ENCODE measurements at regions not wholly inside any gene's neighbourhood (a gene's known extent, or its start where the extent isn't known, plus 50 kb on each side); places are given as distances from the start of the nearest gene placed in this dataset.
A peak's percentile ranks its signal among the peaks of the same experiment; 100 is the strongest.

- peaks cover 2% of the 10 kb centered on the region for H3K27me3 Mint-ChIP-seq
- no peak overlapping the region for H3K27ac Mint-ChIP-seq
- no peaks in the 10 kb centered on the region for H3K4me1 Mint-ChIP-seq
- H3K36me3 Mint-ChIP-seq = no peaks in the 10 kb centered on the region
- no peaks in the 10 kb centered on the region for H3K9me3 Mint-ChIP-seq
- no peak overlapping the region for H3K4me3 Mint-ChIP-seq
These were observed 282.3 kb downstream of the XXYLT1 start for GRCh38 chr3:194988495-194989165.

DNA sequence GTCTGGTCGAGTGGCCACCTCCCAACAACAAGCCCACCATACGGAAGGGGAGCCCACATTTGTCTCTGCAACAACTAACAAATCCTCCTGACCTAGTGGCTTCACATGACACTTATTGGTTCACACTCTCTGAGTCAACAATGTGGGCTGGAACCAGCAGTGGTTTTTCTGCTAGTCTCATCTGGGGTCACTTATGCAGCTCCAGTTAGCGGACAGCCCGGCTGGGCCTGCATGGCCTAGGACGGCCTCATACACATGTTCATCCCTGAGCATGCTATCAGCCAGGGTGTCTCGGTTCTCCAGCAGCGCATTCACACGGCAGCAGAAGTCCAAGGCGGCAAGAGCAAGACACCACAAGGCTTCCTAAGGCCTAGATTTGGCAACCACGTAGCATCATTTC lies 281.7 kb downstream of the XXYLT1 start:
- Mint-ChIP-seq H3K27me3 (peaks cover 2% of the 10 kb centered on the region), H3K36me3 (no peaks in the 10 kb centered on the region), H3K9me3 (no peaks in the 10 kb centered on the region), H3K4me3 (no peak overlapping the region), H3K27ac (no peak overlapping the region), H3K4me1 (no peaks in the 10 kb centered on the region)

DNA sequence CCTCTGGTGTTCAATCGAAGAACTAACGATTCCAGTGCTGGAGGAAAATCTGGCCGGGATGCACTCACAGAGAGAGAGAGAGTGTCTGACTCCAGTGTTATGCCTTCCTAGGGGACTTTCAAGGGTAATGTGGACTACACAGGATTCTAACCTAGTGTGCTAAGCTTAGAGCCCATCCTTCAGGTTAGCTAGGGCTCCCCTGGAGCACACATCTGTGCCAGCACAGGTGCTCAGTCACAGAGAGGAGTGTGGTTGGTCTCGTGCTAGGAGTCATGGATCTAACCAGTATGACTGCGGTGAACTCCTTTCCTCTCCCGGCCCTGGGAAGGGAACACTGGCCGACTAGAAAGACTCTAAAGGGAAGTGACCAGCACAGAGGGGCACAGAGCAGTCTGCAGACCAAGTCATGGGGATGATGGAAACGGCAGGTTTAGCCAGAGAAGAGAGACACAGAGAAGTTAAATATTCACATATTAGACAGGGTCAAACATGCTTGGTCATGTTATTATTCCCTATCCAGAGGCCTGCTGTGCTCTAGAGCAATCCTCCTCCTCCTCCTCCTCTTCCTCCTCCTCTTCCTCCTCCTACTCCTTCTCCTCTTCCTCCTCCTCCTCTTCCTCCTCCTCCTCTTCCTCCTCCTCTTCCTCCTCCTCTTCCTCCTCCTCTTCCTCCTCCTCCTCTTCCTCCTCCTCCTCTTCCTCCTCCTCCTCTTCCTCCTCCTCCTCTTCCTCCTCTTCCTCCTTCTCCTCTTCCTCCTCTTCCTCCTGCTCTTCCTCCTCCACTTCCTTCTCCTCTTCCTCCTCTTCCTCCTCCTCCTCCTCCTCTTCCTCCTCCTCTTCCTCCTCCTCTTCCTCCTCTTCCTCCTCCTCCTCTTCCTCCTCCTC lies 280.3 kb downstream of the XXYLT1 start:
- no peak overlapping the region for H3K27ac Mint-ChIP-seq
- no peak overlapping the region for H3K4me3 Mint-ChIP-seq
- no peaks in the 10 kb centered on the region for H3K36me3 Mint-ChIP-seq
- no peaks in the 10 kb centered on the region for H3K9me3 Mint-ChIP-seq
- H3K4me1 Mint-ChIP-seq = no peaks in the 10 kb centered on the region
- H3K27me3 Mint-ChIP-seq = no peaks in the 10 kb centered on the region

DNA sequence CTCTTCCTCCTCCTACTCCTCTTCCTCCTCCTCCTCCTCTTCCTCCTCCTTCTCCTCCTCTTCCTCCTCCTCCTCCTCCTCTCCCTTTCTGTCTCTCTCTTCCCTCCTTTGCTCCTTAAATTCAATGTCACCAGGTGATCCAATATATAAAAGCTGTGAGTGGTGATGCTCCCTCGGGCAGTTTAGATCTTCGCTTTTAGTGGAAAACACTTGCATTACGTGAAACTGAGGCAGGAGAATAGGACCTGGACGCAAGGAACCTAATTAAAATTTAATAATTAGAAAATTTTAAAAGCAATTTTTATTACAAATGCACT lies 279.7 kb downstream of the XXYLT1 start:
- H3K4me1 Mint-ChIP-seq = no peaks in the 10 kb centered on the region
- H3K9me3 Mint-ChIP-seq = no peaks in the 10 kb centered on the region
- no peak overlapping the region for H3K4me3 Mint-ChIP-seq
- no peak overlapping the region for H3K27ac Mint-ChIP-seq
- H3K27me3 Mint-ChIP-seq = no peaks in the 10 kb centered on the region
- no peaks in the 10 kb centered on the region for H3K36me3 Mint-ChIP-seq

- Mint-ChIP-seq H3K4me1 (no peaks in the 10 kb centered on the region), H3K9me3 (no peaks in the 10 kb centered on the region), H3K4me3 (no peak overlapping the region), H3K27me3 (no peaks in the 10 kb centered on the region), H3K27ac (no peak overlapping the region), H3K36me3 (no peaks in the 10 kb centered on the region)
These were observed 277.1 kb downstream of the XXYLT1 start for GRCh38 chr3:194993896-194994295.

DNA sequence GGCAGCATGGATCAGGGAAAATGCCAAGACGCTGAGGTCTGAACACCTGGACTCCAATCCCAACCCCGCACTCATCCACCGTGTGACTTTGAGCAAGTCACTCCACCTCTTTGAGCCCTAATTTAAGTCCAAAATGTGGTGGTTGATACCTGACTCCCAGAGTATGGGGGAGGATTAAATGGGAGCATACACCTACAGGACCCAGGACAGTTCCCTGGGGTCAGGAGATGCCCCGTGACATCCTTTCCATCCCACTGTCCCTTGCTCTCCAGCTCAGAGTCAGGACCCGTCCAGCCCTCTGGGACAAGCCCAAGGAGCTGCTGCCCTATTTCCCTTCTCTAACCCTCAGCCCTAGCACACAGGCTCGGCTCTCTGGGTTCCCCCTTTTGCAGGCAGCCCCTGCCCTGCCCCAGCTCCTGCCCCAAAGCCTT lies 276.4 kb downstream of the XXYLT1 start:
- no peaks in the 10 kb centered on the region for H3K36me3 Mint-ChIP-seq
- no peaks in the 10 kb centered on the region for H3K4me1 Mint-ChIP-seq
- H3K27me3 Mint-ChIP-seq = no peaks in the 10 kb centered on the region

GRCh38 chr3:194995334-194995733 lies 275.6 kb downstream of the XXYLT1 start:
- Mint-ChIP-seq H3K4me3 (no peak overlapping the region), H3K36me3 (no peaks in the 10 kb centered on the region), H3K9me3 (no peaks in the 10 kb centered on the region), H3K4me1 (no peaks in the 10 kb centered on the region), H3K27ac (peak overlapping the region; percentile 17), H3K27me3 (no peaks in the 10 kb centered on the region)

More for the DNA sequence above, 276.4 kb downstream of the XXYLT1 start:
- H3K27ac Mint-ChIP-seq = no peak overlapping the region
- no peak overlapping the region for H3K4me3 Mint-ChIP-seq
- no peaks in the 10 kb centered on the region for H3K9me3 Mint-ChIP-seq

DNA sequence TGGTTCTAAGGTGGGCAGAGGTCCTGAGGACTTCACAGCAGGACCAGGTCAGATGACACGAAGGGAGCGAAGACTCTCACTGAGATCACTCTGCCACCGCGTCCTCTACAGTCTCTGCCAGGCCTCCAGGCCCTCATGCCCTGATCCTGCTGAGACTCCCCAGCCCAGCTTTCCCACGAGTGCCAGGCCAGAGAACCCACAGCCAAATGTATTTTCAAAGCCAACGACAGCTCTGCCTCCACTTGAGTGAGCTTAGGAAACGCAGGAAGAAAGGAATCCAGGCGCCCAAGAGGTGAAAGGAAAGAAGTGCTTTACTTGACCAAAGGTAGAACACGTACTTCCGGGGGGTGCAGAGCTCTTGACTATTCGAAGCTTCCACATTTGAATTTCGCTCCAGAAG lies 275.0 kb downstream of the XXYLT1 start:
- no peaks in the 10 kb centered on the region for H3K9me3 Mint-ChIP-seq
- no peaks in the 10 kb centered on the region for H3K36me3 Mint-ChIP-seq
- no peaks in the 10 kb centered on the region for H3K27me3 Mint-ChIP-seq
- no peak overlapping the region for H3K4me3 Mint-ChIP-seq
- H3K27ac Mint-ChIP-seq = no peak overlapping the region
- no peaks in the 10 kb centered on the region for H3K4me1 Mint-ChIP-seq

DNA sequence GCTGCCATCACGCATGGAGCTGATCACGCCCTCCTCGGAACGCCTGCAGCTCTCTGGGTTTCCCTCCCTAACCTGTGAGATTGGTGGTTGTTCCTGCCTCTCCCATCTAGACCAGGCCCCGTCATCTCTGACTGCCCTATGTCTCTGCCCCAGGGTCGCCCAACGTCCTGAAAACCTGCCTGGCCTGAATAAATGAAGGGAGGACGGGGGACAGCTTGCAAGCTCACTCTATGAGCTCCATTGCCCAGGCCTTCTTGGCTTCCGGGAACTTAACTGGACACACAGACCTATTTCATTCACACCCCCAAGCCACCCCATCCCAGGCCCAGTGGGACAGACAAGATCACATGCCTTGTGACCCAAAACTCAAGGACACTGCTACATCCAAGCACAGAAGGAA lies 274.2 kb downstream of the XXYLT1 start:
- Mint-ChIP-seq H3K27ac (no peak overlapping the region), H3K4me3 (no peak overlapping the region), H3K4me1 (no peaks in the 10 kb centered on the region), H3K9me3 (no peaks in the 10 kb centered on the region), H3K27me3 (no peaks in the 10 kb centered on the region), H3K36me3 (no peaks in the 10 kb centered on the region)

GRCh38 chr3:194998417-194998816 lies 272.5 kb downstream of the XXYLT1 start:
- H3K27me3 Mint-ChIP-seq = no peaks in the 10 kb centered on the region
- H3K27ac Mint-ChIP-seq = no peak overlapping the region
- H3K4me1 Mint-ChIP-seq = no peaks in the 10 kb centered on the region
- H3K9me3 Mint-ChIP-seq = no peaks in the 10 kb centered on the region
- no peak overlapping the region for H3K4me3 Mint-ChIP-seq
- H3K36me3 Mint-ChIP-seq = no peaks in the 10 kb centered on the region

GRCh38 chr3:194998948-194999347 lies 272.0 kb downstream of the XXYLT1 start:
- peaks cover 2% of the 10 kb centered on the region for H3K27me3 Mint-ChIP-seq
- H3K9me3 Mint-ChIP-seq = no peaks in the 10 kb centered on the region
- H3K36me3 Mint-ChIP-seq = no peaks in the 10 kb centered on the region
- no peak overlapping the region for H3K27ac Mint-ChIP-seq
- no peaks in the 10 kb centered on the region for H3K4me1 Mint-ChIP-seq
- no peak overlapping the region for H3K4me3 Mint-ChIP-seq

DNA sequence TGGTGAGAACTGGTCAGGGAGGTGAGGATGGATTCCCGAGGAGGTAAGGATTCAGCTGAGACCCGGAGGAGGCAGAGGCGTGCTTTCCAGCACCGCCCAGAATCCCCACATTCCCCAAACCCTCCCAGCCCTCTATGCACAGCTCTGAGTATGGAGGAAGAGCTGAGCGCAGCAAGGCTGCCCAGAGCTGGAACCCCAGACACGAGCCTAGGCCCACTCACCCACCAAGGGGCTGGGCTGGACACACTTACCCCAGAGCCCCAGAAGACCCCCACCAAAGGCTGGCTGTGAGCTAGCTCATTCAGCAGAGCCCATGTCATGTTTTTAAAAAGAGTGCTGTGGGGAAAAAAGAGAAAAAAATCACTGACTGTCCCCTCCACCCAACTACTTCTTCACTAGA lies 271.5 kb downstream of the XXYLT1 start:
- H3K36me3 Mint-ChIP-seq = no peaks in the 10 kb centered on the region
- H3K27ac Mint-ChIP-seq = no peak overlapping the region
- H3K4me3 Mint-ChIP-seq = no peak overlapping the region
- no peaks in the 10 kb centered on the region for H3K4me1 Mint-ChIP-seq
- H3K9me3 Mint-ChIP-seq = no peaks in the 10 kb centered on the region
- peaks cover 2% of the 10 kb centered on the region for H3K27me3 Mint-ChIP-seq

DNA sequence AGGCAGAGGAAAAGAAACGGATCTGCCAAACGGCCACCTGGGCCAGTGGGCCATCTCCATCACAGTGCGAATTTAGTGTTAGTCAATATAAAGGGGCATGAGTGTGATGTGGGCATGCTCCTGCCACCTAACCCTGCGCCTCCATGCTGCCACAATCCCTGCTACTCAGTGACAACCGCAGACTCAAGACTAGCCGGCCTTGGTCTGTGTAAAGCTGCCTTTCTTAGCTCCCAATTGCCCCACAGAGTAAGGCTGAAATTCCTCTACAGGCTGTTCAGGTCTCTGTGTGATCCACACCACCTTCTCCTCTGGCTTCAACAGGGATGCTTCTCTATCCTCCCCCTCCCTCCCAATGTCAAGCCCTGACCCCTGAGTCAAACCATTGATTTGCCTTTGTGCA lies 269.7 kb downstream of the XXYLT1 start:
- Mint-ChIP-seq H3K36me3 (no peaks in the 10 kb centered on the region), H3K9me3 (no peaks in the 10 kb centered on the region), H3K4me1 (no peaks in the 10 kb centered on the region), H3K27me3 (peaks cover 2% of the 10 kb centered on the region), H3K4me3 (no peak overlapping the region), H3K27ac (no peak overlapping the region)

- H3K4me3 Mint-ChIP-seq = no peak overlapping the region
- H3K27me3 Mint-ChIP-seq = peaks cover 2% of the 10 kb centered on the region
- H3K4me1 Mint-ChIP-seq = no peaks in the 10 kb centered on the region
- H3K27ac Mint-ChIP-seq = no peak overlapping the region
- no peaks in the 10 kb centered on the region for H3K9me3 Mint-ChIP-seq
- H3K36me3 Mint-ChIP-seq = no peaks in the 10 kb centered on the region
These were observed 268.7 kb downstream of the XXYLT1 start for GRCh38 chr3:195001961-195002861.

GRCh38 chr3:195003006-195003892 lies 267.7 kb downstream of the XXYLT1 start:
- Mint-ChIP-seq H3K27me3 (peaks cover 2% of the 10 kb centered on the region), H3K36me3 (no peaks in the 10 kb centered on the region), H3K9me3 (no peaks in the 10 kb centered on the region), H3K27ac (no peak overlapping the region), H3K4me1 (no peaks in the 10 kb centered on the region), H3K4me3 (no peak overlapping the region)
